GM12801 (cell line): ENCODE measurements at regions not wholly inside any gene's neighbourhood (a gene's known extent, or its start where the extent isn't known, plus 50 kb on each side); places are given as distances from the start of the nearest gene placed in this dataset.

Source experiments
- CTCF ChIP-seq: IDR thresholded peaks from one replicate; pipeline ENCODE4 v1.5.1; 2011; ENCODE audit warnings: control low read depth; ENCODE audit not compliant: insufficient read length; ENCODE audit errors: extremely low read depth

- no peak for TF ChIP-seq CTCF
These were observed 134.8 kb downstream of the RTP5 start for GRCh38 chr2:242004223-242004901.

GRCh38 chr2:242004902-242005230 is 135.3 kb downstream of the RTP5 start:
- TF ChIP-seq CTCF: no peak

- TF ChIP-seq CTCF: no peak
These were observed 141.6 kb downstream of the RTP5 start for GRCh38 chr2:242011167-242011513.

- no peak for TF ChIP-seq CTCF
These were observed 142.0 kb downstream of the RTP5 start for GRCh38 chr2:242011516-242011915.

GRCh38 chr2:242011991-242012764 is 142.6 kb downstream of the RTP5 start:
- TF ChIP-seq CTCF: no peak

GRCh38 chr2:242012956-242013764 is 143.6 kb downstream of the RTP5 start:
- no peak for TF ChIP-seq CTCF

GRCh38 chr2:242013771-242014170 is 144.2 kb downstream of the RTP5 start:
- no peak for TF ChIP-seq CTCF
